ENCODE measurements at regions not wholly inside any gene's neighbourhood (a gene's known extent, or its start where the extent isn't known, plus 50 kb on each side); places are given as distances from the start of the nearest gene placed in this dataset.
"Not testable (repeated sequence)": the region's sequence is repeated elsewhere in the genome, so short reads cannot be mapped to it uniquely, and the experiment has no call there.

DNA sequence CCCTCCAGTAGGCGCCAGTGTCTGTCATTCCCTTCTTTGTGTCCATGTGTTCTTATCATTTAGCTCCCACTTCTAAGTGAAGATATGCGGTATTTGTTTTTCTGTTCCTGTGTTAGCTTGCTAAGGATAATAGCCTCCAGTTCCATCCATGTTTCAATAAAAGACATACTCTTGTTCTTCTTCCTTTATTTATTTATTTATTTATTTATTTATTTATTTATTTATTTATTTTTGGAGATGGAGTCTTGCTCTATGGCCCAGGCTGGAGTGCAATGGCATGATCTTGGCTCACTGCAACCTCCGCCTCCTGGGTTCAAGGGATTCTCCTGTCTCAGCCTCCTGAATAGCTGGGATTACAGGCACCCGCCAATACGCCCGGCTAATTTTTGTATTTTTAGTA, 762.6 kb upstream of the CDH10 start:
- H4K20me1 ChIP-seq (ENCODE audit: insufficient read depth); POLR2A ChIA-PET; H2AFZ ChIP-seq (ENCODE audit: low read depth); H3K4me1 ChIP-seq (ENCODE audit: control insufficient read depth in 1 of 2, insufficient read depth in 2 of 2, low read depth in 1 of 2, low read length in 1 of 2); CTCF ChIA-PET; H3K79me2 ChIP-seq (ENCODE audit: insufficient read depth); H3K9ac ChIP-seq; H3K27ac ChIP-seq (ENCODE audit: low read depth in 2 of 2, low read length in 1 of 2); H3K9me3 ChIP-seq; DNase-seq; H3K9me2 ChIP-seq; H3K36me3 ChIP-seq (replicated peaks in 1 of 2; ENCODE audit: control insufficient read depth in 1 of 2, insufficient read depth in 2 of 2, low read length in 1 of 2); H3K27me3 ChIP-seq (ENCODE audit: insufficient read depth); H3F3A ChIP-seq (replicated peaks; ENCODE audit: insufficient read depth); H3K4me3 ChIP-seq (ENCODE audit: low read depth in 2 of 2, low read length in 1 of 2); H3K4me2 ChIP-seq: not testable (repeated sequence)
- WGBS (ENCODE audit: low lambda C conversion rate): 25% methylated on average over 6 of the region's 6 CpGs

DNA sequence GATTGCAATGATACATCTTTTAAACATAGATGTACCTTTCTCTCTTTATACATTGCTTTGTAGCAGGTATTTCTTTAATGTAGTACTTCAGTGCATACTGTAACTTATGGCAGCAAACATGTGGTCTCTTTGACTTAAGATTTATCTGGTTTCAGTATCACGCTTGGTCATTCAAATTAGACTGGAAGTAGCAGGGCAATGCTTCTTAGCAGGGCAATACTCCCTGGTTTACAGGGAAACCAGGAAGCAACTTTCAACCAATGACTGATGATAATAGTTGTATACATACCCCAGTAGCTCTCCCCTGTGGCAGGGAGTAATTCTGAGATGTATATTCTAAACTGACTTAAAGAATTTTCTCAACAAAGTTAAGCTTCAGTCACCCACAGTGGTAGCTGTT, 761.1 kb upstream of the CDH10 start:
- ChIA-PET POLR2A (no interaction called here), CTCF (no interaction called here)
- H3K4me2 ChIP-seq: no peak overlapping the region
- H3K27ac ChIP-seq (ENCODE audit: low read depth in 2 of 2, low read length in 1 of 2): no peak overlapping the region
- H3K9ac ChIP-seq: no peak overlapping the region
- TF ChIP-seq SIN3A (IDR thresholded peaks at IDR 0.05; ENCODE audit: borderline replicate concordance, low read depth, low read length) (no peak), GATA2 (CRISPR knock-in tag; IDR thresholded peaks at IDR 0.05) (no peak), MEF2A (IDR thresholded peaks at IDR 0.05; ENCODE audit: borderline replicate concordance, low read depth) (no peak), TEAD4 (IDR thresholded peaks at IDR 0.05; ENCODE audit: borderline replicate concordance, insufficient read depth) (no peak), GABPA (IDR thresholded peaks at IDR 0.05; ENCODE audit: low read depth) (no peak)
- H3K36me3 ChIP-seq (replicated peaks in 1 of 2; ENCODE audit: control insufficient read depth in 1 of 2, insufficient read depth in 2 of 2, low read length in 1 of 2): no peaks in the 10 kb centered on the region
- no peaks in the 10 kb centered on the region for H4K20me1 ChIP-seq (ENCODE audit: insufficient read depth)
- H3F3A ChIP-seq (replicated peaks; ENCODE audit: insufficient read depth): no peaks in the 10 kb centered on the region
- no peaks in the 10 kb centered on the region for H3K9me3 ChIP-seq
- WGBS (ENCODE audit: low lambda C conversion rate): 4% methylated on average over 1 of the region's 1 CpG
- H3K4me3 ChIP-seq (ENCODE audit: low read depth in 2 of 2, low read length in 1 of 2): no peak overlapping the region
- DNase-seq: no peak
- no peaks in the 10 kb centered on the region for H3K79me2 ChIP-seq (ENCODE audit: insufficient read depth)
- H3K4me1 ChIP-seq (ENCODE audit: control insufficient read depth in 1 of 2, insufficient read depth in 2 of 2, low read depth in 1 of 2, low read length in 1 of 2): no peaks in the 10 kb centered on the region
- no peak overlapping the region for H2AFZ ChIP-seq (ENCODE audit: low read depth)
- no peaks in the 10 kb centered on the region for H3K27me3 ChIP-seq (ENCODE audit: insufficient read depth)
- no peaks in the 10 kb centered on the region for H3K9me2 ChIP-seq

DNA sequence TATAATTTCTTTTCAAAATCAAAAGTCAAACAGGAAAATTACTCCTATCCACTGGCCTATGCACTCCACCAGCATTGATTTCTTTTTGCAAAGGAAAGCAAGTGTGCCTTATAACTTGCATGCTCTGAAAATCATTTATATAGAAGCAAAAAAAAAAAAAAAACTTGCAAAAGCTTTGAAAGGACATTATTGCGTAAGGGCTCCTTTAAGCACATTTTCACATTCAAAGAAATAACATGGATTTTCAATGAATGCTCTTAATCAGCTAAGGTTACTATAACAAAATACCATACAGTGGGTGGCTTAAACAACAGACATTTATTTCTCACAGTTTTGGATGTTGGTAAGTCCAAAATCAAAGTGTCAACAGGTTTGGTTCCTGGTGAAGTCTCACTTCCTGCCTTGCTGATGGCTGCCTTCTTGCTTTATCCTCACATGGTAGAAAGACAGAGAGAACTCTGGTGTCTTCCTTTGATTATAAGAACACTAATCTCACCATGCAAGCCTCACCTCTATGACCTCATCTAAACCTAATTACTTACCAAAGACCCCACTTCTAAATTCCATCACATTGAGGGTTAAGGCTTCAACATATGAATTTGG, 755.2 kb upstream of the CDH10 start:
- H4K20me1 ChIP-seq (ENCODE audit: insufficient read depth): no peaks in the 10 kb centered on the region
- 13% methylated on average over 1 of the region's 1 CpG for whole genome bisulfite sequencing (ENCODE audit: low lambda C conversion rate)
- H2AFZ ChIP-seq (ENCODE audit: low read depth): no peak overlapping the region
- H3K27me3 ChIP-seq (ENCODE audit: insufficient read depth): no peaks in the 10 kb centered on the region
- no peak overlapping the region for H3K27ac ChIP-seq (ENCODE audit: low read depth in 2 of 2, low read length in 1 of 2)
- H3K4me1 ChIP-seq (ENCODE audit: control insufficient read depth in 1 of 2, insufficient read depth in 2 of 2, low read depth in 1 of 2, low read length in 1 of 2): no peaks in the 10 kb centered on the region
- ChIA-PET POLR2A (no interaction called here), CTCF (no interaction called here)
- no peaks in the 10 kb centered on the region for H3K79me2 ChIP-seq (ENCODE audit: insufficient read depth)
- no peaks in the 10 kb centered on the region for H3K9me2 ChIP-seq
- TF ChIP-seq, protein P1, sequence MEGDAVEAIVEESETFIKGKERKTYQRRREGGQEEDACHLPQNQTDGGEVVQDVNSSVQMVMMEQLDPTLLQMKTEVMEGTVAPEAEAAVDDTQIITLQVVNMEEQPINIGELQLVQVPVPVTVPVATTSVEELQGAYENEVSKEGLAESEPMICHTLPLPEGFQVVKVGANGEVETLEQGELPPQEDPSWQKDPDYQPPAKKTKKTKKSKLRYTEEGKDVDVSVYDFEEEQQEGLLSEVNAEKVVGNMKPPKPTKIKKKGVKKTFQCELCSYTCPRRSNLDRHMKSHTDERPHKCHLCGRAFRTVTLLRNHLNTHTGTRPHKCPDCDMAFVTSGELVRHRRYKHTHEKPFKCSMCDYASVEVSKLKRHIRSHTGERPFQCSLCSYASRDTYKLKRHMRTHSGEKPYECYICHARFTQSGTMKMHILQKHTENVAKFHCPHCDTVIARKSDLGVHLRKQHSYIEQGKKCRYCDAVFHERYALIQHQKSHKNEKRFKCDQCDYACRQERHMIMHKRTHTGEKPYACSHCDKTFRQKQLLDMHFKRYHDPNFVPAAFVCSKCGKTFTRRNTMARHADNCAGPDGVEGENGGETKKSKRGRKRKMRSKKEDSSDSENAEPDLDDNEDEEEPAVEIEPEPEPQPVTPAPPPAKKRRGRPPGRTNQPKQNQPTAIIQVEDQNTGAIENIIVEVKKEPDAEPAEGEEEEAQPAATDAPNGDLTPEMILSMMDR (IDR thresholded peaks at IDR 0.05): no peak
- TF ChIP-seq GATA2 (CRISPR knock-in tag; IDR thresholded peaks at IDR 0.05) (no peak), FOXJ3 (CRISPR knock-in tag; IDR thresholded peaks at IDR 0.05) (no peak), NFIC (IDR thresholded peaks at IDR 0.05; ENCODE audit: borderline replicate concordance) (no peak), ELF1 (IDR thresholded peaks at IDR 0.05) (no peak), TAF1 (IDR thresholded peaks at IDR 0.05; ENCODE audit: borderline replicate concordance, low read depth, low read length) (no peak), FOSL2 (IDR thresholded peaks at IDR 0.05; ENCODE audit: borderline replicate concordance, low read depth) (no peak), RAD21 (IDR thresholded peaks at IDR 0.05; ENCODE audit: low read length) (no peak), EZH2phosphoT487 (IDR thresholded peaks at IDR 0.05; ENCODE audit: borderline replicate concordance, low read depth) (no peak), YY1 (IDR thresholded peaks at IDR 0.05; ENCODE audit: low read depth) (no peak)
- TF ChIP-seq, protein P2, sequence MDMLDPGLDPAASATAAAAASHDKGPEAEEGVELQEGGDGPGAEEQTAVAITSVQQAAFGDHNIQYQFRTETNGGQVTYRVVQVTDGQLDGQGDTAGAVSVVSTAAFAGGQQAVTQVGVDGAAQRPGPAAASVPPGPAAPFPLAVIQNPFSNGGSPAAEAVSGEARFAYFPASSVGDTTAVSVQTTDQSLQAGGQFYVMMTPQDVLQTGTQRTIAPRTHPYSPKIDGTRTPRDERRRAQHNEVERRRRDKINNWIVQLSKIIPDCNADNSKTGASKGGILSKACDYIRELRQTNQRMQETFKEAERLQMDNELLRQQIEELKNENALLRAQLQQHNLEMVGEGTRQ (IDR thresholded peaks at IDR 0.05; ENCODE audit: borderline replicate concordance, low read depth, low read length): no peak
- TF ChIP-seq, protein P3, sequence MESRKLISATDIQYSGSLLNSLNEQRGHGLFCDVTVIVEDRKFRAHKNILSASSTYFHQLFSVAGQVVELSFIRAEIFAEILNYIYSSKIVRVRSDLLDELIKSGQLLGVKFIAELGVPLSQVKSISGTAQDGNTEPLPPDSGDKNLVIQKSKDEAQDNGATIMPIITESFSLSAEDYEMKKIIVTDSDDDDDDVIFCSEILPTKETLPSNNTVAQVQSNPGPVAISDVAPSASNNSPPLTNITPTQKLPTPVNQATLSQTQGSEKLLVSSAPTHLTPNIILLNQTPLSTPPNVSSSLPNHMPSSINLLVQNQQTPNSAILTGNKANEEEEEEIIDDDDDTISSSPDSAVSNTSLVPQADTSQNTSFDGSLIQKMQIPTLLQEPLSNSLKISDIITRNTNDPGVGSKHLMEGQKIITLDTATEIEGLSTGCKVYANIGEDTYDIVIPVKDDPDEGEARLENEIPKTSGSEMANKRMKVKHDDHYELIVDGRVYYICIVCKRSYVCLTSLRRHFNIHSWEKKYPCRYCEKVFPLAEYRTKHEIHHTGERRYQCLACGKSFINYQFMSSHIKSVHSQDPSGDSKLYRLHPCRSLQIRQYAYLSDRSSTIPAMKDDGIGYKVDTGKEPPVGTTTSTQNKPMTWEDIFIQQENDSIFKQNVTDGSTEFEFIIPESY (IDR thresholded peaks at IDR 0.05; ENCODE audit: borderline replicate concordance, low read depth): no peak
- DNase-seq: no peak
- H3K4me2 ChIP-seq: no peak overlapping the region
- no peak overlapping the region for H3K9ac ChIP-seq
- H3K4me3 ChIP-seq (ENCODE audit: low read depth in 2 of 2, low read length in 1 of 2): no peak overlapping the region
- no peaks in the 10 kb centered on the region for H3F3A ChIP-seq (replicated peaks; ENCODE audit: insufficient read depth)
- H3K36me3 ChIP-seq (replicated peaks in 1 of 2; ENCODE audit: control insufficient read depth in 1 of 2, insufficient read depth in 2 of 2, low read length in 1 of 2): no peaks in the 10 kb centered on the region
- H3K9me3 ChIP-seq: no peaks in the 10 kb centered on the region

Data from SK-N-SH (cell line).